DND-41 (cell line): ENCODE measurements at regions not wholly inside any gene's neighbourhood (a gene's known extent, or its start where the extent isn't known, plus 50 kb on each side); places are given as distances from the start of the nearest gene placed in this dataset.

Source experiments
- CTCF ChIP-seq: IDR thresholded peaks from 2 replicates; pipeline ENCODE4 v1.5.1; 2012; ENCODE audit warnings: borderline replicate concordance, low read length, moderate library complexity, mild to moderate bottlenecking; ENCODE audit not compliant: poor library complexity, severe bottlenecking; ENCODE audit errors: extremely low read depth
- EZH2 ChIP-seq: IDR thresholded peaks from 3 replicates; pipeline ENCODE4 v1.6.1; 2012; ENCODE audit warnings: borderline replicate concordance, low read depth, mild to moderate bottlenecking, moderate library complexity, low read length, inconsistent platforms; ENCODE audit not compliant: severe bottlenecking

DNA sequence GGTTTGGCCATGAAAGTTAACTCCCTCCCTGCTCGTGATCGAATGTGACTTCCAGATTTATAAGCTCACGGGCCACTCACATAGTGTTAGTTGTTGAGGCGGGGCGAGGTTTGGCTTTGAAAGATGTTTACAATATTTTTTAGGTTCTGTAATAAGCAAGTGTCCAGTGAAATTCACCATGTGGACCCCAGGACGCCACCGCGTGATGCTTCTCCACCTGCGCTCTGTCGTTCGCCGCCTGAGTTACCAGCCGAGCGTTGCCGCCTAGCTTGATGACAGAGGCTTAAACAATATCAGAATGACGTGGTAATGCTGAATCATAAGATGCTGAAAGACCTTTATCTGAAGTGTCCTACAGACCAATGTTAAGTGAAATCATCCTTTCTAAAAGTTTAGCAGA lies 241.0 kb downstream of the MYLK4 start:
- no peak for TF ChIP-seq EZH2
- TF ChIP-seq CTCF = no peak
